B cell (primary cell): ENCODE measurements at regions not wholly inside any gene's neighbourhood (a gene's known extent, or its start where the extent isn't known, plus 50 kb on each side); places are given as distances from the start of the nearest gene placed in this dataset.
"Not testable (repeated sequence)": the region's sequence is repeated elsewhere in the genome, so short reads cannot be mapped to it uniquely, and the experiment has no call there.

ENCODE experiments used
- ATAC-seq: fragments of 200-7000 bp; cut with Tn5 transposase; one replicate; pipeline ENCODE4 v1.10.0; 2021; ENCODE audit warnings: low read depth, mild to moderate bottlenecking, moderate number of reproducible peaks, moderate library complexity
- CTCF ChIA-PET: fragments of 350-600 bp; sonication (Branson Sonifier 250); formaldehyde crosslinking; loops from one replicate; lab custom pipeline; 2021; ENCODE audit warnings: antibody characterized with exemption, inconsistent platforms; lab: Charles Lee
- POLR2A ChIA-PET: fragments of 350-600 bp; sonication (Branson Sonifier 250); formaldehyde crosslinking; loops from one replicate; lab custom pipeline; 2021; ENCODE audit warnings: antibody characterized with exemption; lab: Charles Lee
- DNase-seq: peaks from one replicate; pipeline ENCODE4 v3.0.0; 2013
- H2AFZ ChIP-seq: 2 replicates; pipeline ENCODE4 v1.6.1; 2012; ENCODE audit warnings: mild to moderate bottlenecking, low read depth, low read length; ENCODE audit not compliant: insufficient read depth, poor library complexity, severe bottlenecking
- H3K27ac ChIP-seq, 2 donors: 1 replicate in 1 of 2; 2 replicates in 1 of 2; pipeline ENCODE4 v1.5.1; 2012 to 2013; ENCODE audit warnings: low read length in 2 of 2, mild to moderate bottlenecking in 2 of 2, moderate library complexity in 1 of 2
- H3K27me3 ChIP-seq, 4 experiments: fragments of 200-600 bp in 1 of 4; sonication (generic) in 1 of 4; replicated peaks in 1 of 4; 1 replicate in 2 of 4; 2 replicates in 2 of 4; pipeline versions ENCODE4 v1.6.1 to v1.7.0; 2013 to 2016; ENCODE audit warnings: low read length in 3 of 4, mild to moderate bottlenecking in 2 of 4, mixed read lengths in 1 of 4, moderate library complexity in 1 of 4; ENCODE audit not compliant: insufficient read depth in 4 of 4, control insufficient read depth in 3 of 4; ENCODE audit errors: control extremely low read depth in 1 of 4
- H3K36me3 ChIP-seq, 2 experiments: replicated peaks in 1 of 2; 1 replicate in 1 of 2; 2 replicates in 1 of 2; pipeline versions ENCODE4 v1.6.1 to v1.7.1; 2013; ENCODE audit warnings: low read length in 1 of 2; ENCODE audit not compliant: insufficient read depth in 2 of 2, control insufficient read depth in 1 of 2; ENCODE audit errors: control extremely low read depth in 1 of 2, extremely low read depth in 1 of 2
- H3K4me1 ChIP-seq, 2 donors: fragments of 200-600 bp in 1 of 2; sonication (generic) in 1 of 2; 1 replicate in 1 of 2; 2 replicates in 1 of 2; pipeline versions ENCODE4 v1.5.1 to v1.6.1; 2013 to 2017; ENCODE audit warnings: low read length in 2 of 2; ENCODE audit not compliant: control insufficient read depth in 2 of 2, insufficient read depth in 2 of 2
- H3K4me2 ChIP-seq: replicated peaks from 2 replicates; pipeline ENCODE3; 2012; ENCODE audit warnings: mild to moderate bottlenecking, low read depth, low read length; ENCODE audit not compliant: poor library complexity, severe bottlenecking
- H3K4me3 ChIP-seq, 5 experiments: fragments of 200-600 bp in 1 of 5; sonication (generic) in 1 of 5; 1 replicate in 3 of 5; 2 replicates in 2 of 5; pipeline versions ENCODE4 v1.5.1 to v1.7.0; 2011 to 2016; ENCODE audit warnings: low read length in 4 of 5, mild to moderate bottlenecking in 4 of 5, low read depth in 2 of 5, control low read depth in 1 of 5, moderate library complexity in 1 of 5; ENCODE audit not compliant: insufficient read depth in 1 of 5; ENCODE audit errors: control extremely low read depth in 1 of 5, extremely low read depth in 1 of 5
- H3K79me2 ChIP-seq: fragments of 200-600 bp; sonication (generic); one replicate; pipeline ENCODE4 v1.6.0; 2016; ENCODE audit warnings: low read length; ENCODE audit not compliant: control insufficient read depth, insufficient read depth
- H3K9ac ChIP-seq: fragments of 200-600 bp; sonication (generic); 2 replicates; pipeline ENCODE4 v1.6.1; 2017; ENCODE audit warnings: mild to moderate bottlenecking, low read length, moderate library complexity
- H3K9me3 ChIP-seq, 3 donors: one replicate each; pipeline versions ENCODE4 v1.6.1 to v1.7.1; 2013; ENCODE audit warnings: low read length in 2 of 3; ENCODE audit not compliant: control insufficient read depth in 2 of 3, insufficient read depth in 1 of 3; ENCODE audit errors: control extremely low read depth in 1 of 3
- H4K20me1 ChIP-seq: 2 replicates; pipeline ENCODE4 v1.6.0; 2012; ENCODE audit warnings: mild to moderate bottlenecking, low read length; ENCODE audit not compliant: insufficient read depth, control insufficient read depth, poor library complexity, severe bottlenecking
- H3K27ac Mint-ChIP-seq: one replicate; pipeline ENCODE4 v1.8.0; 2021; ENCODE audit warnings: mixed read lengths
- H3K27me3 Mint-ChIP-seq: one replicate; pipeline ENCODE4 v1.8.0; 2021; ENCODE audit warnings: mixed read lengths
- H3K4me1 Mint-ChIP-seq: one replicate; pipeline ENCODE4 v1.8.0; 2021; ENCODE audit warnings: mixed read lengths
- H3K4me3 Mint-ChIP-seq: one replicate; pipeline ENCODE4 v1.8.0; 2021; ENCODE audit warnings: mixed read lengths
- H3K9me3 Mint-ChIP-seq: one replicate; pipeline ENCODE4 v1.8.0; 2022; ENCODE audit warnings: mixed read lengths; ENCODE audit not compliant: insufficient read depth
- CTCF ChIP-seq: fragments of 200-600 bp; IDR thresholded peaks from one replicate; pipeline ENCODE4 v1.8.0; 2022; ENCODE audit warnings: antibody characterized with exemption, mild to moderate bottlenecking
- EZH2 ChIP-seq: IDR thresholded peaks from 2 replicates; pipeline ENCODE4 v1.6.1; 2012; ENCODE audit warnings: borderline replicate concordance, low read depth, mild to moderate bottlenecking, moderate library complexity, low read length; ENCODE audit not compliant: insufficient read depth, poor library complexity, severe bottlenecking
- WGBS: methylation state at CpG from one replicate; pipeline ENCODE4 v1.1.5; 2013; ENCODE audit warnings: missing lambda C conversion rate; ENCODE audit not compliant: insufficient coverage; 5-methylcytosine and 5-hydroxymethylcytosine counted together
- intact Hi-C: fragments of 100-400 bp; cut with micrococcal nuclease; formaldehyde crosslinking; loops from one replicate; pipeline ENCODE4 v1.10.0; 2022

- Histone ChIP-seq H3K9ac (no peak overlapping the region), H4K20me1 (no peaks in the 10 kb centered on the region), H3K4me3 (no peak overlapping the region), H2AFZ (no peak overlapping the region), H3K9me3 (no peaks in the 10 kb centered on the region), H3K36me3 (no peaks in the 10 kb centered on the region), H3K27ac (no peak overlapping the region), H3K27me3 (peaks cover 0 to 3% (median 0%) of the 10 kb centered on the region in 4 experiments), H3K4me1 (no peaks in the 10 kb centered on the region), H3K4me2 (no peak overlapping the region), H3K79me2 (no peaks in the 10 kb centered on the region)
- ChIA-PET POLR2A (no interaction called here), CTCF (no interaction called here)
- no peak for ATAC-seq
- DNase-seq, result no peak
- no peak for TF ChIP-seq CTCF
- no peak for TF ChIP-seq EZH2
- H3K27ac Mint-ChIP-seq, result no peak overlapping the region
- H3K4me3 Mint-ChIP-seq, result no peak overlapping the region
- intact Hi-C loops, result loop anchor here (5.0 kb wide), 1 partner anchor 212 kb away; no protein-coding TSS in a partner anchor
- H3K9me3 Mint-ChIP-seq, result peaks cover 7% of the 10 kb centered on the region
- peaks cover 45% of the 10 kb centered on the region for H3K27me3 Mint-ChIP-seq
- no CpG with 5 or more reads among the region's 2 CpGs for WGBS
- H3K4me1 Mint-ChIP-seq, result peaks cover 3% of the 10 kb centered on the region
Observed at GRCh38 chr14:70245026-70245425, 56.3 kb upstream of the SLC8A3 start.

GRCh38 chr14:70239802-70240201, 51.1 kb upstream of the SLC8A3 start:
- H3K9me3 Mint-ChIP-seq, result peaks cover 7% of the 10 kb centered on the region
- intact Hi-C loops, result no loop called here
- Histone ChIP-seq H3K4me2 (peak overlapping the region; percentile 15), H3K4me3 (no peak overlapping the region), H3K27ac (no peak overlapping the region), H3K27me3 (peaks cover 0 to 4% (median 0%) of the 10 kb centered on the region in 4 experiments), H3K79me2 (no peaks in the 10 kb centered on the region), H3K9ac (no peak overlapping the region), H3K36me3 (no peaks in the 10 kb centered on the region), H3K4me1 (peaks cover 0 to 4% of the 10 kb centered on the region in 2 donors), H4K20me1 (no peaks in the 10 kb centered on the region), H2AFZ (no peak overlapping the region), H3K9me3 (no peaks in the 10 kb centered on the region)
- peaks cover 12% of the 10 kb centered on the region for H3K4me1 Mint-ChIP-seq
- H3K27ac Mint-ChIP-seq, result no peak overlapping the region
- no CpG with 5 or more reads among the region's 3 CpGs for WGBS
- H3K4me3 Mint-ChIP-seq, result peak overlapping the region; percentile 32
- peak; percentile 66 for DNase-seq
- H3K27me3 Mint-ChIP-seq, result peaks cover 40% of the 10 kb centered on the region
- POLR2A ChIA-PET, result no interaction called here
- TF ChIP-seq EZH2, result no peak
- no peak for TF ChIP-seq CTCF
- peak; percentile 85 for ATAC-seq
- CTCF ChIA-PET, result no interaction called here

GRCh38 chr14:70238635-70239034, 49.9 kb upstream of the SLC8A3 start:
- H3K27me3 ChIP-seq, H3K79me2 ChIP-seq, H3K4me3 ChIP-seq, H3K9ac ChIP-seq, H3K9me3 Mint-ChIP-seq, ATAC-seq, H3K4me3 Mint-ChIP-seq, H3K4me1 ChIP-seq, H4K20me1 ChIP-seq, DNase-seq, H3K4me2 ChIP-seq, H3K27ac ChIP-seq, H3K27ac Mint-ChIP-seq, H3K9me3 ChIP-seq, H3K36me3 ChIP-seq, intact Hi-C loops, H2AFZ ChIP-seq, POLR2A ChIA-PET: not testable (repeated sequence)
- H3K4me1 Mint-ChIP-seq, result peaks cover 12% of the 10 kb centered on the region
- no CpG with 5 or more reads among the region's 1 CpG for WGBS
- CTCF ChIA-PET, result interaction anchor here (0.5 kb wide), 1 partner anchor 87 kb away, joined by 3 read pairs; no protein-coding TSS in a partner anchor
- peaks cover 34% of the 10 kb centered on the region for H3K27me3 Mint-ChIP-seq
